Fibroblast of the conjunctiva (primary cell): ENCODE measurements at regions not wholly inside any gene's neighbourhood (a gene's known extent, or its start where the extent isn't known, plus 50 kb on each side); places are given as distances from the start of the nearest gene placed in this dataset.
"Not testable (repeated sequence)": the region's sequence is repeated elsewhere in the genome, so short reads cannot be mapped to it uniquely, and the experiment has no call there.

Experiments used
- DNase-seq: peaks from one replicate; pipeline ENCODE4 v3.0.0-alpha.2; 2010; ENCODE audit warnings: low read depth

- DNase-seq = peak; percentile 26
Measured at GRCh38 chr3:21894459-21895340, 143.7 kb upstream of the ZNF385D start.

DNA sequence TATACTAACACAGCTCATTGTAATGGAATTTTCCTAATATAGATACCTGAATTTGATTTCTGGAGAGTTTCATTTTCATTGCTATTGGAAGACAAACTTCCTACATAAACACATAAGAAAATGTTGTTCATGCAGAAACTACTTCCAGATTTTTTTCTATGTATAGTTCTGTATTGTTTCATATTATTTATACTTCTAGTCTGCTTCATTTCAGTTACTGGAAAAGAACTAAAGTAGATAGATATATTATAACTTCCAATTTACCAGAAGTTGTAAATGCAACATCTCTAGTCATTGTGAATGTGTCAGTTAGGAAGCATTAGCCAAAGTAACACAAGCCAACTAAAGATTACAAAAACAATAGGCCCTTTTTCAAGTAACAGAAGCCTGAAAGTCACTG, 147.3 kb upstream of the ZNF385D start:
- DNase-seq = no peak

DNA sequence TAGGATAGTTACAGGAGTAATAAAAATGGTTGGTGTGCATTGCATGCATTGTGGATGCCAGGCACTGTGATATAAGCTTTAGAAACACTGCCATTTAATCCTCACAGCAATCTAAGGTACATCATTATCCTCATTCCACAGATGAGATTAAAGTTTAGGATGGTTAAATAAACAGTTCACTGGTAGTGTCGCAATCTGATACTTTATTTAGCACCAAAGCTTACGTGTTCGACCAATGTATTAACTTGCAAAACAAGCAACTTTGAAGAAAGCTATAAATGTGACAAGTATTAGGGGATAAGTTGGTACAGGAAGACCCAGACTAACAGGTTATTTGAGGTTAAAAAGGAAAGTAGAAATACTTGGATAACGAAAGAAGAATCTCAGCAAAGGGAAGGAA, 150.5 kb upstream of the ZNF385D start:
- no peak for DNase-seq

GRCh38 chr3:21902956-21903355, 151.9 kb upstream of the ZNF385D start:
- no peak for DNase-seq

DNA sequence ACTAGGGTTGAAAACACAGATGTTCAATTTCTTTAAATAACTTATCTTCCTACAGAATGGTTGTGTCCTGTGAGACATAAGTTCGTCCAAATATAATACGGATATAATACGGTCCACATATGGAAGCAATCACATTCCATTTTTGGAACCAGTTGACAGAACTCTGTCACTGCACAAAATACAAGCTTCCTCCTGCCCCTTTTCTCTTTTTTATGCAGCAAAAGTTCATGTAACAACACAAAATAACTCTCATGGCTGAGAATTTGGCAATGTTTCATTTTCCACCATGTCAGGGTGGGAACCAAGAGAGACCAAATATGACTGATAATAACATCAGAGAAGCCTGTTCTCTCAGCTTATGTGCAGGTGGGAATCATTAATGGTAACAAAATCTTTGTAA, 158.1 kb upstream of the ZNF385D start:
- no peak for DNase-seq

GRCh38 chr3:21912711-21913110, 161.7 kb upstream of the ZNF385D start:
- peak; percentile 38 for DNase-seq

GRCh38 chr3:21913791-21914190, 162.8 kb upstream of the ZNF385D start:
- DNase-seq = peak; percentile 23

DNA sequence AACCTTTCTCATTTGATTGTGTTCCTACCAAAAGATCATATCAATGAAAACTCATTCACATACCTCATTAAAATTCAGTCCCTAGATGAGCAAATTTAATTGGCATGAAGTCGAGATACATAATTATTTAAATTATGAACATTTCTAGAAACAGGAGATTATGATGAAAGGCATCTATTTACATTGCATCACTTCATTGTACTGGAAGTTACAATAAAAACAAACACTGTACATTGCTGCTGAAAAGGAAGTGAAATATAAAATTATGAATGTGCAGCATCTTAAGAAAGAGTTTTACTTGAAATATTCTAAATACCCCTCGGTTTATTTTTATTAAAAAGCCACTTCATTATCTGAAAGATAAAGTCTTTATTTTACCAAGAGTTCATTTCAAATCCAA, 163.4 kb upstream of the ZNF385D start:
- DNase-seq = no peak

DNA sequence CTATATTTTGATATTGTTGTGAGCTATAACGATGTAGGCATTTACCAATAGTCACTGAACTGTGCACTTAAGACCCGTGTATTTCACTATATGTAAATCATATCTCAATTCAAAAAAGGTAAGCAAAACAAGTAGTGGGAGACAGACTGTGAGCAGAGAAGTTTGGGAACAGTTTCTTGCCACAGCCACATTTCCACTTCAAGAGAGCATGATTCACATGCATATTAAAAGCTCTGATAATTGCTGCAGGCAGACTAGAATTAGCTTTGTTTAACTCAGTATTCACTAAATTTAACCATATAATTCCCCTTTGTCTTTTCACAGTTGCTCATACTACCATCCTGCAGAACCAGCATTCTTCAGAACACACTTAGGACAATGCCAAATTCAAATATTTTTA, 168.4 kb upstream of the ZNF385D start:
- DNase-seq = no peak

DNA sequence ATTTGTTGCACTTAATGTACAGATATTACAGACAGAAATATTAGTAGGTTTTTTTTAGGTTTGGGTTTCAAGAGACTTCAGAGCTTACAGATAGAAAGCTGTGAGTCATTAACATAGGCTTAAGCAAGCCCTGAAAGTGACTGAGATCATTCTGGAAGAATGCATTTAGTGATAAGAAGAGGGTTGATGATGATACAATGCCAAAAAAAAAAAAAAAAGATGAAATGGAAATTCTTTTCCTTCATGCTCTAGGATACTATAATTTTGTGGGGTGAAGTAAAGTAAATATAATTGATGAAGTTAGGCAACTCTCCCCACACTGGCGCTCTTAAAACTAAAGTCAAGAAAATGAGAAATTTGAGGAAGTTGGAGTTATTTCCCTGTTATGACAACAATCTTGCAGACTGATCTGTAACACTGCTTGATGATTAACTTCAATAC, 169.4 kb upstream of the ZNF385D start:
- DNase-seq = peak; percentile 17

- DNase-seq = not testable (repeated sequence)
Measured at GRCh38 chr3:21923156-21923555, 172.1 kb upstream of the ZNF385D start.

DNA sequence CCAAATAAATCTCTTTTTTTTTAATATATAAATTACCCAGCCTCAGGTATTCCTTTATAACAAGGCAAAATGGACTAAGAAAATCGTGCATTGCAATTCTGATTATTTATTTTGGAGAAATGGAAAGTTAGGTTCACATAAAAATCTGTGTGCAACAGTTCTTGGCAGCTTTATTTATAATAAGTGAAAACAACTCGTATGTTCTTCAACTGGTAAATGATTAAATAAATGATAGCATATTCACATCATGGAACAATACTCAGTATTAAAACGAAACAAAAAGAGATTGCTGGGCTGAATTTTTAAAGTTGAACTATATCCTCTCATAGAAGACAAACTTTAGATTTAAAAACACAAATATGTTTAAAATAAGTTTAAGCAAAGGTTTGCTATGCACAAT, 176.3 kb upstream of the ZNF385D start:
- DNase-seq = no peak

DNA sequence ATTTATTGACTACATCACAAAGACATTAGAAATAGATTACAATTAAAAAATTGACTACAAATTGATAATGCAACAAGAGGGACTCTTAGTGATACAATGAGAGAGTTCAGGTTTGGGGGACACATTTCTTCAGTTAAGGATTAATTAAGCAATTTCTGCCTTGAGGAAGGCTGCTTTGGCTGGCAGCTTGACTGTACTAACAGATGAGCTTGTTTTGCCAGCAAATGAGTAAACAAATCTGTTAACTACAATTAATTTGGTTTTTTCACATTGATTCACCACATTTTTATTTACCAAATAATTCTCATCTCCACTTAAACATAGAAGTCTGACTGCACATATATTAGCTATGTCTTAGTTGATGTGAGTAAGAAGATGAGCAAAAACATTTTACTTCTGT, 183.6 kb upstream of the ZNF385D start:
- no peak for DNase-seq

GRCh38 chr3:21936207-21936606, 185.2 kb upstream of the ZNF385D start:
- DNase-seq = no peak

DNA sequence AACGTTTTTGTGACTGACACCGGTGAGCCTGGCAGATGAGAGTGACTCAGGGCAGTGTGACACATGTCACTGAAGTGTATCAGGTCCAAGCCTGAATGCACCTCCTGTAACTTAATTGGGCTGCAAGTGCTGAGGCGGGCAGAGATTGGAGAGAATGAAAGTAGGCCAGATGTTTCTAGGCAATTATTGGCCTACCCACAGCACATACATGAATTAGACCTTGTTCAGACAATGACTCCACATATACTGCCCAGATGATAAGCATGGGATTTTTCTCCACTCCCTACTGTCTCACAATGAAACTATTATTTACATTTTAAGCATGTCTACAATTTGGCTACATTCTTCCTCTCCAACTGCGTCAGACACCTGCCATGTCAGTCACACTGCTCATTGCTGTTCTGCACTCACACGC, 187.3 kb upstream of the ZNF385D start:
- DNase-seq = no peak

DNA sequence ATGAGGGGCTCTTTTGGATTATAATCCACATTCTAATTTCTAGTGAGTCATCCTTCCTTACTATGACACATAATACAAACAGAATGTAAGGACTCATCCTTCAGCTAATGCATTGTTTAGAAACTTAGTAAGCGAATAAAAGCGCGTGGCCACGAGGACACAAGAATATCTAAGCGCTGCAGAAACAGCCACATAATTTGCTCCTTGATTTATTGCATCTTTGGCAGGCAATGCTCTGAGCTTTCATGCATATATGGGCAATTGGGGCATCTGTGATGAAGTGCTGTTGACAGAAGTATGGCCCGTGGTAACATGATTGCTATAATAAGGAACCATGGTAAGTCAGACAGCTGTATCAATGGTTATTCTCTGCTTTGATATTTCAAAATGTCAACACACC, 191.3 kb upstream of the ZNF385D start:
- peak; percentile 17 for DNase-seq

GRCh38 chr3:21944251-21944650, 193.2 kb upstream of the ZNF385D start:
- no peak for DNase-seq

DNA sequence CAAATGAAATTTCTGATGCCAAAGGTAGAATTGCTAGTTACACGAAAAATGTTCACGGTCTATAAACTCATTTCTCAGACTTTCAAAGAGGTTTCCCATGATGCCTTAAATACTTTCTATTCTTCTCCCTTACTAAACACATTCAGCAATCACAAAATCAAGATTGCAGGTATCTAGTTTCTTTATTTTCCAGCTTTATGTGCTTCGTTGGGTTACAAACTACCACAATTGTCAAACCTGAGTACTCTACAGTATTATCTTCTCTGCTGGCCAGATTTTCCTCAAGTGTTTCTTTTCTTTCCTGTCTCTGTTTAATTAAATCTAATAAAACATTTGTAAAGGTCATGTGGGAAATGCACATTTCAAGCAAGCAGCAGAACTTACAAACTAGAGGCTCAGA, 201.8 kb upstream of the ZNF385D start:
- DNase-seq = no peak

GRCh38 chr3:21954709-21955108, 203.7 kb upstream of the ZNF385D start:
- DNase-seq = peak; percentile 75

DNA sequence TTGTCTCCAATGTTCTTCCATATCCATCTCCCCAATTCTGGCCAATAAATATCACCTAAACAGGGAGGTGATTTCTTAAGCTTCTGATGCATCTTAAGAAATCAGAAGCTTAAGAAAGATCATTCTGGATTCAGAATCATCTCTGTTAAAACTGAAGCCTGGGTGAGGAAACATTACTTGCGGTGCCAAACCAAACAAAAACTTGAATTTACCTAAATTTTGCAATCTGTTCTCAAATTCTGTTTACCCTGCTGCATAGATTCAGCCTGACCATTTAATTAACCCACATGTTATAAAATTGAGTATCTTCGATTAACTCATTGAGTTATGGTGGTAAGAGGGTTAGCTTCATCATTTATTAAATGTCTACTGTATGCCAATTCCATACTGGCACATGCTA, 204.4 kb upstream of the ZNF385D start:
- DNase-seq = no peak

DNA sequence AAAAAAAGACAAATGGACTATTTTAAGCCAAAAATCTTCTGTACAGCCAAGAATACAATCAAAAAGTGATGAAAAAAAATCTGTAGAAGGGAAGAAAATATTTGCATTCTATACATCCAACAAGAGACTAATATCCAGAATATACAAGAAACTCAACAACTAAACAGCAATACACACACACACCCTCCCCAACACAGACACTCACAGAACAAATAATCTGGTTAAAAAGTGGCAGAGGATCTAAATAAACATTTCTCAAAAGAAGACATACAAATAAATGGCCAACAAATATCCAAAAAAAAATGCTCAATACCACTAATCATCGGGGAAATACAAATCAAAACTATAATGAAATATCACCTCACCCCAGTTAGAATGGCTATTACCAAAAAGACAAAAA, 209.0 kb upstream of the ZNF385D start:
- DNase-seq = no peak

DNA sequence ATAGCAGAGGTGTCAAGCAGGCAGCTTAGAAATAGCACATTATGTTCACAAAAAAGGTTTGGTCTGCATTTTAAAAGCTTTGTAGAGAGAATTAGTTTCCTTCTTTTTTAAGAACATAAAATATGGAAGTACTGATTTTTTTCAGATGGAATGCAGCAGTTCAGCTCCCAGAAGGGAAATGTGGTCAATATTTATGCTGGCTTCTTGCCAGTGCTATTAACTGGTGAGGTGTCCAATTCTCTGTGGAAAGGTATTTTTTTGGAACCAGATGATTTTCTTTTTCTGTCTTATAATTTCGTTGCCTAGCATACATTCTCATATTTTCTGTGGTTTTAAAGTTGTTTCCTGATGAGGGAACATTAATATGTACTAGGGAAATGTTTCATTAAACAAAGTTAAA, 211.4 kb upstream of the ZNF385D start:
- DNase-seq = no peak

- DNase-seq = not testable (repeated sequence)
Measured at GRCh38 chr3:21966457-21966856, 215.4 kb upstream of the ZNF385D start.

DNA sequence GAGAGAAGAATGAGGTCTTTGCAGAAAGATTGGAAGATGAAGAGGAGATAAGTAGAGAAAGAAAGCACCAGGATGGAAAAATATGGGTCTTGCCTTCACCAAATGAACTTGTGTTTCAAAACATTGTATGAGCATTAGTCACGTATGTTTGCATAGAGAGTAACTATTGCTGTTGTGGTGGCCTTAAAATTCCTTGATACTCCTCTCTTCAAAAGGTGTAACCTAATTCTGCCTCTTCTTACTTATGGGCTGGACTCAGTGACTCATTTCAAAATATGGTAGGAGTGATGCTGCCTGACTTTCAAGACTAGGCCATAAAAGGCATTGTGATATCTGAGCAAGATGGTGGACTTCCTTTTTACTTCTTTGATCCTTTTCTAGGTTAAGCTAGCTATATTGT, 228.7 kb upstream of the ZNF385D start:
- no peak for DNase-seq
